DND-41 (cell line): ENCODE measurements at regions not wholly inside any gene's neighbourhood (a gene's known extent, or its start where the extent isn't known, plus 50 kb on each side); places are given as distances from the start of the nearest gene placed in this dataset.
A peak's percentile ranks its signal among the peaks of the same experiment; 100 is the strongest.
"Not testable (repeated sequence)": the region's sequence is repeated elsewhere in the genome, so short reads cannot be mapped to it uniquely, and the experiment has no call there.

Experiments used
- ATAC-seq: fragments of 200-7000 bp; cut with Tn5 transposase; 3 replicates; pipeline ENCODE4 v1.9.1; 2021; ENCODE audit warnings: low read depth; ENCODE audit not compliant: insufficient read depth
- DNase-seq: peaks from one replicate; pipeline ENCODE4 v3.0.0-alpha.2; 2020
- H2AFZ ChIP-seq: 2 replicates; pipeline ENCODE4 v1.6.0; 2012; ENCODE audit warnings: low read depth, low read length
- H3K27ac ChIP-seq: 2 replicates; pipeline ENCODE4 v1.5.1; 2012; ENCODE audit warnings: low read length, inconsistent platforms
- H3K27me3 ChIP-seq: fragments of 200-600 bp; sonication (generic); 2 replicates; pipeline ENCODE4 v1.6.0; 2012; ENCODE audit warnings: low read length, mild to moderate bottlenecking, inconsistent platforms; ENCODE audit not compliant: insufficient read depth, poor library complexity
- H3K36me3 ChIP-seq: 2 replicates; pipeline ENCODE4 v1.5.1; 2012; ENCODE audit warnings: low read length, inconsistent platforms; ENCODE audit not compliant: insufficient read depth
- H3K4me1 ChIP-seq: 2 replicates; pipeline ENCODE4 v1.5.1; 2012; ENCODE audit warnings: mild to moderate bottlenecking, low read length; ENCODE audit not compliant: insufficient read depth
- H3K4me2 ChIP-seq: 2 replicates; pipeline ENCODE4 v1.6.0; 2012; ENCODE audit warnings: mild to moderate bottlenecking, moderate library complexity, low read length, inconsistent platforms; ENCODE audit not compliant: insufficient read depth
- H3K4me3 ChIP-seq, 2 experiments: fragments of 200-600 bp in 1 of 2; shearing (Covaris generic) in 1 of 2; 2 replicates each; pipeline ENCODE4 v1.5.1; 2012 to 2016; ENCODE audit warnings: inconsistent platforms in 2 of 2, low read length in 2 of 2, mild to moderate bottlenecking in 2 of 2, low read depth in 1 of 2, moderate library complexity in 1 of 2
- H3K79me2 ChIP-seq: 2 replicates; pipeline ENCODE4 v1.6.0; 2012; ENCODE audit warnings: low read length, inconsistent platforms; ENCODE audit not compliant: insufficient read depth
- H3K9ac ChIP-seq: 2 replicates; pipeline ENCODE4 v1.6.0; 2012; ENCODE audit warnings: low read depth, mild to moderate bottlenecking, inconsistent platforms, low read length, moderate library complexity
- H3K9me3 ChIP-seq: 2 replicates; pipeline ENCODE4 v1.5.1; 2012; ENCODE audit warnings: low read length, moderate library complexity, mild to moderate bottlenecking, inconsistent platforms; ENCODE audit not compliant: insufficient read depth, severe bottlenecking
- H4K20me1 ChIP-seq: 2 replicates; pipeline ENCODE4 v1.6.0; 2012; ENCODE audit warnings: low read length; ENCODE audit not compliant: insufficient read depth
- EZH2 ChIP-seq: IDR thresholded peaks from 3 replicates; pipeline ENCODE4 v1.6.1; 2012; ENCODE audit warnings: borderline replicate concordance, low read depth, mild to moderate bottlenecking, moderate library complexity, low read length, inconsistent platforms; ENCODE audit not compliant: severe bottlenecking
- TF ChIP-seq, protein P1 (sequence below): IDR thresholded peaks from 2 replicates; pipeline ENCODE4 v1.5.1; 2012; ENCODE audit warnings: borderline replicate concordance, low read length, moderate library complexity, mild to moderate bottlenecking; ENCODE audit not compliant: poor library complexity, severe bottlenecking; ENCODE audit errors: extremely low read depth

DNA sequence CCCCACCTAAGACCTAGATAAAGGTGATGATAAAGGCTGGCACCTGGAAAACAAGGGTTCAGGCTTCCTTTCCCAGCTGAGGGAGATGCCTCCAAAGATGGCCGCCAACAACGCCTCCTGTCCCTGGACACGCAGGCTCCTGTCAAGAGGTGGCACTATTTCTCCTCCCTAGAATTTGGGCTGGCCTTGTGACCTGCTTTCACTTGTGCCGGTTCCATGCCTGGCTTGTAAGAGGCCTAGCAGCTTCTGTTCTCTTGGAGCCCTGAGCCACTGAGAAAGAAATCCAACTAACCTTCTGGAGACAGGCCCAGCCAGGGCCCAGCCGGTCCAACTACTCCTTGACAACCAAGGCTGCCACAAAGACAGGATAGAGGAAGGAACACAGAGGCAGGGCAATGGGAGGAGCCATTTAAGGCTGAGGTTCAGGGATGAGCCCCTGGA lies 60.2 kb upstream of the RALY start:
- no peaks in the 10 kb centered on the region for H3K4me1 ChIP-seq
- H3K9ac ChIP-seq: no peak overlapping the region
- H2AFZ ChIP-seq: 0 out of 2 replicates have a peak overlapping the region, but pooled peaks have one; percentile 12
- TF ChIP-seq, protein P1, sequence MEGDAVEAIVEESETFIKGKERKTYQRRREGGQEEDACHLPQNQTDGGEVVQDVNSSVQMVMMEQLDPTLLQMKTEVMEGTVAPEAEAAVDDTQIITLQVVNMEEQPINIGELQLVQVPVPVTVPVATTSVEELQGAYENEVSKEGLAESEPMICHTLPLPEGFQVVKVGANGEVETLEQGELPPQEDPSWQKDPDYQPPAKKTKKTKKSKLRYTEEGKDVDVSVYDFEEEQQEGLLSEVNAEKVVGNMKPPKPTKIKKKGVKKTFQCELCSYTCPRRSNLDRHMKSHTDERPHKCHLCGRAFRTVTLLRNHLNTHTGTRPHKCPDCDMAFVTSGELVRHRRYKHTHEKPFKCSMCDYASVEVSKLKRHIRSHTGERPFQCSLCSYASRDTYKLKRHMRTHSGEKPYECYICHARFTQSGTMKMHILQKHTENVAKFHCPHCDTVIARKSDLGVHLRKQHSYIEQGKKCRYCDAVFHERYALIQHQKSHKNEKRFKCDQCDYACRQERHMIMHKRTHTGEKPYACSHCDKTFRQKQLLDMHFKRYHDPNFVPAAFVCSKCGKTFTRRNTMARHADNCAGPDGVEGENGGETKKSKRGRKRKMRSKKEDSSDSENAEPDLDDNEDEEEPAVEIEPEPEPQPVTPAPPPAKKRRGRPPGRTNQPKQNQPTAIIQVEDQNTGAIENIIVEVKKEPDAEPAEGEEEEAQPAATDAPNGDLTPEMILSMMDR: peak; percentile 79
- TF ChIP-seq EZH2: no peak
- H3K27me3 ChIP-seq: no peaks in the 10 kb centered on the region
- no peaks in the 10 kb centered on the region for H4K20me1 ChIP-seq
- ATAC-seq (peak; percentile 83), DNase-seq (peak; percentile 61)
- H3K27ac ChIP-seq: no peak overlapping the region
- H3K9me3 ChIP-seq: no peaks in the 10 kb centered on the region
- no peaks in the 10 kb centered on the region for H3K79me2 ChIP-seq
- H3K4me3 ChIP-seq: no peak overlapping the region
- no peak overlapping the region for H3K4me2 ChIP-seq
- no peaks in the 10 kb centered on the region for H3K36me3 ChIP-seq

DNA sequence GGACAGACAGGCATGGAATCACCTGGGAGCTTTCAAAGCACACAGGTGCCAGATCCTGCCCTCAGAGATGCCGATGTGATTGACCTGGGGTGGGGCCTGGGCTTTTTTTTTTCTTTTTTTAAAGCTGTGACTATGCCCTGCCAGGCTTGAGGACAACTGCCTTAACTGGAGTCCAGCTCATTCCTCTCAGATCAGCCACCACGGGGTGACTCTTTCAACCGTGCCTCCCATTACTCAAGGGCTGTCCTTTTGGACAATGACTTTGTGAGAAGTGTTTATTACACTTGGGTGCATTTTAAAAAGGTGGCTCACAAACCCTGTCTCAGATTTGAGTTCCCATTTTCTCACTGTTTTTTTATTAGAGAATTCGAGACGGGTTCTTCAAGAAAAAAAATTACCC lies 57.1 kb upstream of the RALY start:
- ATAC-seq (no peak), DNase-seq (no peak)
- Histone ChIP-seq H4K20me1 (no peaks in the 10 kb centered on the region), H3K4me2 (no peak overlapping the region), H3K79me2 (no peaks in the 10 kb centered on the region), H3K27ac (no peak overlapping the region), H3K27me3 (no peaks in the 10 kb centered on the region), H3K36me3 (no peaks in the 10 kb centered on the region), H3K9me3 (no peaks in the 10 kb centered on the region), H3K4me3 (no peak overlapping the region), H2AFZ (no peak overlapping the region), H3K4me1 (no peaks in the 10 kb centered on the region), H3K9ac (no peak overlapping the region)
- TF ChIP-seq, protein P1: no peak
- no peak for TF ChIP-seq EZH2

DNA sequence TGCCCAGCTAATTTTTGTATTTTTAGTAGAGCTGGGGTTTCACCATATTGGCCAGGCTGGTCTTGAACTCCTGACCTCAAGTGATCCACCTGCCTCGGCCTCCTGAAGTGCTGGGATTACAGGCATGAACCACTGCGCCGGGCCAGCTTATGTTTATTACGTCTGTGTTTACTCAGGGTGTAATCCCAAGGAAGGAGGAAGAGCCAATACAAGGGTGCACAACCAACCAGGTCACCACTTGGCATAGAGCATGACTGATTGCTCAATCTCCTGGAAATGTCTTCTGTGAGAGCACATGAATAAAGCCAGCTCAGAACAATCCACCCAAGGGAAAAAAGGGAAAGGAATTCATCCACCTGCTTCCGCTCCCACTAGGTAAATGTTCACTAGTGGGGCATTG lies 54.7 kb upstream of the RALY start:
- DNase-seq, H3K9ac ChIP-seq, ATAC-seq: not testable (repeated sequence)

DNA sequence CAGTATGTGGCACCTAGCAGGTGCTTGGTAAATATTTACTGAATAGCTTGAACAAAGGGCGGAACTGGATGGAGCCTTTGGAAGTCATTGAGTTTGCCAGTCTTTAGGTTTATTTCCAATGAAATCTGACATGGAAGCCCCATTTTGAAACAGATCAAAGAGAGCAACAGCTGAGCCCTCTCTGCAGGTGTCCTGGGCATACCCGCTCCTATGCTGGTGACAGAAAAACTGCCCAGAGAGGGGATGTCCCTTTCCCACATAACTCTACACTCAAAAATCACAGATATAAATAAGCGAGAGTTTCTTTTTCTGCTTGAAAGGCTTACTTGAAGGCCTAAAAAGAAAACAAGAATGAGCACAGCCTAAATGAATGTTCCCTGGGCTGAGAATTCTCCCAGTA lies 53.0 kb upstream of the RALY start:
- no peak for DNase-seq

More for the DNA sequence above, 54.7 kb upstream of the RALY start:
- H3K27me3 ChIP-seq, H3K79me2 ChIP-seq, H3K4me2 ChIP-seq, H3K36me3 ChIP-seq, H3K9me3 ChIP-seq, H3K4me3 ChIP-seq, H4K20me1 ChIP-seq, H3K27ac ChIP-seq, H2AFZ ChIP-seq, H3K4me1 ChIP-seq: not testable (repeated sequence)

More for the DNA sequence above, 53.0 kb upstream of the RALY start:
- H2AFZ ChIP-seq: no peak overlapping the region
- no peak for TF ChIP-seq EZH2
- TF ChIP-seq, protein P1: no peak
- H3K4me3 ChIP-seq: no peak overlapping the region
- H3K27me3 ChIP-seq: no peaks in the 10 kb centered on the region
- H3K4me1 ChIP-seq: no peaks in the 10 kb centered on the region
- H3K27ac ChIP-seq: no peak overlapping the region
- no peaks in the 10 kb centered on the region for H3K9me3 ChIP-seq
- ATAC-seq: no peak
- no peaks in the 10 kb centered on the region for H3K36me3 ChIP-seq
- no peaks in the 10 kb centered on the region for H4K20me1 ChIP-seq
- no peak overlapping the region for H3K4me2 ChIP-seq
- no peak overlapping the region for H3K9ac ChIP-seq
- no peaks in the 10 kb centered on the region for H3K79me2 ChIP-seq
